Astrocyte of the spinal cord (primary cell): ENCODE measurements at regions not wholly inside any gene's neighbourhood (a gene's known extent, or its start where the extent isn't known, plus 50 kb on each side); places are given as distances from the start of the nearest gene placed in this dataset.
"Not testable (repeated sequence)": the region's sequence is repeated elsewhere in the genome, so short reads cannot be mapped to it uniquely, and the experiment has no call there.

ENCODE experiments used
- DNase-seq: peaks from one replicate; pipeline ENCODE4 v3.0.0; 2011; ENCODE audit warnings: low read depth, low spot score
- H3K4me3 ChIP-seq: 2 replicates; pipeline ENCODE4 v1.5.1; 2011; ENCODE audit warnings: low read depth, mild to moderate bottlenecking, low read length, moderate library complexity
- CTCF ChIP-seq: IDR thresholded peaks from 2 replicates; pipeline ENCODE4 v1.5.1; 2012; ENCODE audit warnings: low read depth, mild to moderate bottlenecking, low read length, inconsistent platforms
- in situ Hi-C: cut with HindIII; loops from 2 replicates; pipeline ENCODE4 v1.10.0; 2017; ENCODE audit warnings: low sequenced_read_pairs

GRCh38 chr3:139113993-139114375, 69.3 kb upstream of the PRR23C start:
- DNase-seq = no peak
- in situ Hi-C loops = loop anchor here (25.0 kb wide), 1 partner anchor 198 kb away; no protein-coding TSS in a partner anchor
- TF ChIP-seq CTCF = no peak
- no peak overlapping the region for H3K4me3 ChIP-seq

GRCh38 chr3:139116631-139117030, 71.9 kb upstream of the PRR23C start:
- H3K4me3 ChIP-seq, DNase-seq: not testable (repeated sequence)
- in situ Hi-C loops = loop anchor here (25.0 kb wide), 1 partner anchor 196 kb away; no protein-coding TSS in a partner anchor

GRCh38 chr3:139117136-139117675, 72.5 kb upstream of the PRR23C start:
- no peak for TF ChIP-seq CTCF
- DNase-seq = peak; percentile 25
- in situ Hi-C loops = loop anchor here (25.0 kb wide), 1 partner anchor 195 kb away; no protein-coding TSS in a partner anchor
- H3K4me3 ChIP-seq = no peak overlapping the region

- no peak for DNase-seq
- in situ Hi-C loops = loop anchor here (25.0 kb wide), 1 partner anchor 194 kb away; no protein-coding TSS in a partner anchor
- no peak overlapping the region for H3K4me3 ChIP-seq
- TF ChIP-seq CTCF = no peak
Observed at GRCh38 chr3:139117883-139118760, 73.4 kb upstream of the PRR23C start.

GRCh38 chr3:139118835-139119234, 74.1 kb upstream of the PRR23C start:
- no peak for DNase-seq
- in situ Hi-C loops = loop anchor here (25.0 kb wide), 1 partner anchor 193 kb away; no protein-coding TSS in a partner anchor

GRCh38 chr3:139119331-139120025, 74.8 kb upstream of the PRR23C start:
- in situ Hi-C loops = loop anchor here (25.0 kb wide), 1 partner anchor 193 kb away; no protein-coding TSS in a partner anchor
- no peak for TF ChIP-seq CTCF
- no peak for DNase-seq
- no peak overlapping the region for H3K4me3 ChIP-seq

More at GRCh38 chr3:139118835-139119234, 74.1 kb upstream of the PRR23C start:
- no peak overlapping the region for H3K4me3 ChIP-seq
- no peak for TF ChIP-seq CTCF
